Endothelial cell (in vitro differentiated cells): ENCODE measurements at regions not wholly inside any gene's neighbourhood (a gene's known extent, or its start where the extent isn't known, plus 50 kb on each side); places are given as distances from the start of the nearest gene placed in this dataset.
"Not testable (repeated sequence)": the region's sequence is repeated elsewhere in the genome, so short reads cannot be mapped to it uniquely, and the experiment has no call there.

Experiments
- DNase-seq: peaks from one replicate; pipeline ENCODE4 v3.0.0; 2021; ENCODE audit warnings: low spot score
- H3K27ac Mint-ChIP-seq: one replicate; pipeline ENCODE4 v1.8.0; 2021; ENCODE audit warnings: mixed read lengths, inconsistent platforms; ENCODE audit not compliant: unreplicated experiment
- H3K27me3 Mint-ChIP-seq: one replicate; pipeline ENCODE4 v1.8.0; 2021; ENCODE audit warnings: mild to moderate bottlenecking, moderate library complexity, mixed read lengths, inconsistent platforms; ENCODE audit not compliant: unreplicated experiment
- H3K36me3 Mint-ChIP-seq: one replicate; pipeline ENCODE4 v1.8.0; 2021; ENCODE audit warnings: mild to moderate bottlenecking, low read depth, mixed read lengths, inconsistent platforms; ENCODE audit not compliant: unreplicated experiment
- H3K4me1 Mint-ChIP-seq: one replicate; pipeline ENCODE4 v1.8.0; 2021; ENCODE audit warnings: mild to moderate bottlenecking, mixed read lengths, inconsistent platforms; ENCODE audit not compliant: unreplicated experiment
- H3K4me3 Mint-ChIP-seq: one replicate; pipeline ENCODE4 v1.8.0; 2021; ENCODE audit warnings: mild to moderate bottlenecking, mixed read lengths, inconsistent platforms; ENCODE audit not compliant: unreplicated experiment
- H3K9me3 Mint-ChIP-seq: one replicate; pipeline ENCODE4 v1.8.0; 2021; ENCODE audit warnings: mixed read lengths, inconsistent platforms; ENCODE audit not compliant: unreplicated experiment
- CTCF ChIP-seq: fragments of 200-600 bp; sonication (generic); IDR thresholded peaks from one replicate; pipeline ENCODE4 v1.5.0; 2021; ENCODE audit warnings: antibody characterized with exemption; ENCODE audit not compliant: unreplicated experiment

GRCh38 chr10:86586516-86586915, 64.9 kb upstream of the WAPL start:
- H3K27me3 Mint-ChIP-seq: peaks cover 1% of the 10 kb centered on the region
- H3K36me3 Mint-ChIP-seq: no peaks in the 10 kb centered on the region
- no peaks in the 10 kb centered on the region for H3K4me1 Mint-ChIP-seq
- no peaks in the 10 kb centered on the region for H3K9me3 Mint-ChIP-seq
- no peak for DNase-seq
- H3K27ac Mint-ChIP-seq: no peak overlapping the region
- no peak for TF ChIP-seq CTCF
- no peak overlapping the region for H3K4me3 Mint-ChIP-seq

- not testable (repeated sequence) for H3K9me3 Mint-ChIP-seq, H3K27ac Mint-ChIP-seq, H3K4me3 Mint-ChIP-seq, H3K36me3 Mint-ChIP-seq, H3K4me1 Mint-ChIP-seq, DNase-seq
- peaks cover 12% of the 10 kb centered on the region for H3K27me3 Mint-ChIP-seq
Measured at GRCh38 chr10:86588781-86589180, 65.6 kb upstream of the OPN4 start.

- DNase-seq: no peak
- Mint-ChIP-seq H3K27me3 (peaks cover 12% of the 10 kb centered on the region), H3K9me3 (no peaks in the 10 kb centered on the region), H3K4me1 (no peaks in the 10 kb centered on the region), H3K27ac (no peak overlapping the region), H3K4me3 (no peak overlapping the region), H3K36me3 (no peaks in the 10 kb centered on the region)
- no peak for TF ChIP-seq CTCF
Measured at GRCh38 chr10:86591436-86591835, 62.9 kb upstream of the OPN4 start.

- Mint-ChIP-seq H3K36me3 (no peaks in the 10 kb centered on the region), H3K27ac (no peak overlapping the region), H3K27me3 (peaks cover 12% of the 10 kb centered on the region), H3K4me3 (no peak overlapping the region), H3K9me3 (no peaks in the 10 kb centered on the region), H3K4me1 (no peaks in the 10 kb centered on the region)
- no peak for TF ChIP-seq CTCF
- DNase-seq: no peak
Measured at GRCh38 chr10:86592413-86592812, 61.9 kb upstream of the OPN4 start.

- no peak for DNase-seq
- peaks cover 15% of the 10 kb centered on the region for H3K27me3 Mint-ChIP-seq
- no peak overlapping the region for H3K27ac Mint-ChIP-seq
- H3K4me1 Mint-ChIP-seq: no peaks in the 10 kb centered on the region
- no peaks in the 10 kb centered on the region for H3K36me3 Mint-ChIP-seq
- H3K9me3 Mint-ChIP-seq: no peaks in the 10 kb centered on the region
- no peak overlapping the region for H3K4me3 Mint-ChIP-seq
- no peak for TF ChIP-seq CTCF
Measured at GRCh38 chr10:86594535-86594934, 59.8 kb upstream of the OPN4 start.

- Mint-ChIP-seq H3K36me3 (peaks cover under 1% of the 10 kb centered on the region), H3K9me3 (no peaks in the 10 kb centered on the region), H3K4me1 (peaks cover 4% of the 10 kb centered on the region), H3K4me3 (no peak overlapping the region), H3K27ac (no peak overlapping the region), H3K27me3 (peaks cover 15% of the 10 kb centered on the region)
- DNase-seq: no peak
- no peak for TF ChIP-seq CTCF
Measured at GRCh38 chr10:86595496-86595895, 58.9 kb upstream of the OPN4 start.
